ENCODE measurements at regions not wholly inside any gene's neighbourhood (a gene's known extent, or its start where the extent isn't known, plus 50 kb on each side); places are given as distances from the start of the nearest gene placed in this dataset.
"Not testable (repeated sequence)": the region's sequence is repeated elsewhere in the genome, so short reads cannot be mapped to it uniquely, and the experiment has no call there.

- Histone ChIP-seq H3K36me3 (ENCODE audit: insufficient read depth, low read length) (no peaks in the 10 kb centered on the region), H3K79me2 (ENCODE audit: insufficient read depth, low read depth, low read length) (no peaks in the 10 kb centered on the region), H3K9me3 (ENCODE audit: low read length) (no peaks in the 10 kb centered on the region), H3K4me1 (ENCODE audit: insufficient read depth, low read length, poor library complexity, severe bottlenecking) (no peaks in the 10 kb centered on the region), H3K4me3 (ENCODE audit: low read depth, low read length, poor library complexity, severe bottlenecking) (no peak overlapping the region), H3K4me2 (ENCODE audit: low read length) (no peak overlapping the region), H2AFZ (ENCODE audit: low read length) (no peak overlapping the region), H3K9me2 (ENCODE audit: insufficient read depth, low read length) (no peaks in the 10 kb centered on the region), H3K27ac (ENCODE audit: low read depth, low read length, poor library complexity, severe bottlenecking) (no peak overlapping the region), H4K20me1 (ENCODE audit: insufficient read depth, low read length) (no peaks in the 10 kb centered on the region)
- no peak for TF ChIP-seq CTCF (conservative IDR thresholded peaks at IDR 0.05; ENCODE audit: low read length)
- TF ChIP-seq EZH2phosphoT487 (IDR thresholded peaks at IDR 0.05; ENCODE audit: borderline replicate concordance, low read depth, low read length) = no peak
- DNase-seq (ENCODE audit: low spot score) = no peak
- ChIA-PET POLR2A (interaction anchor here (0.8 kb wide), 1 partner anchor 8 kb away, joined by 5 read pairs; no protein-coding TSS in a partner anchor), CTCF (ENCODE audit: unreplicated experiment) (no interaction called here)
- intact Hi-C loops (cut with micrococcal nuclease; ENCODE audit: unreplicated experiment) = no loop called here
- BruUV-seq (replicated peaks) = no TSS peak
Measured at GRCh38 chr1:66464351-66464750, 69.6 kb upstream of the SGIP1 start.

- ChIA-PET CTCF (ENCODE audit: unreplicated experiment) (no interaction called here), POLR2A (no interaction called here)
- Histone ChIP-seq H4K20me1 (ENCODE audit: insufficient read depth, low read length) (no peaks in the 10 kb centered on the region), H3K9me2 (ENCODE audit: insufficient read depth, low read length) (no peaks in the 10 kb centered on the region), H3K4me1 (ENCODE audit: insufficient read depth, low read length, poor library complexity, severe bottlenecking) (no peaks in the 10 kb centered on the region), H3K36me3 (ENCODE audit: insufficient read depth, low read length) (no peaks in the 10 kb centered on the region), H3K4me2 (ENCODE audit: low read length) (no peak overlapping the region), H2AFZ (ENCODE audit: low read length) (no peak overlapping the region), H3K27ac (ENCODE audit: low read depth, low read length, poor library complexity, severe bottlenecking) (no peak overlapping the region), H3K4me3 (ENCODE audit: low read depth, low read length, poor library complexity, severe bottlenecking) (no peak overlapping the region), H3K79me2 (ENCODE audit: insufficient read depth, low read depth, low read length) (no peaks in the 10 kb centered on the region), H3K9me3 (ENCODE audit: low read length) (no peaks in the 10 kb centered on the region)
- no peak for DNase-seq (ENCODE audit: low spot score)
- no peak for TF ChIP-seq EZH2phosphoT487 (IDR thresholded peaks at IDR 0.05; ENCODE audit: borderline replicate concordance, low read depth, low read length)
- no peak for TF ChIP-seq CTCF (conservative IDR thresholded peaks at IDR 0.05; ENCODE audit: low read length)
- intact Hi-C loops (cut with micrococcal nuclease; ENCODE audit: unreplicated experiment) = no loop called here
- no TSS peak for BruUV-seq (replicated peaks)
Measured at GRCh38 chr1:66464802-66465201, 69.2 kb upstream of the SGIP1 start.

GRCh38 chr1:66466695-66467094, 67.3 kb upstream of the SGIP1 start:
- H2AFZ ChIP-seq (ENCODE audit: low read length); POLR2A ChIA-PET; H3K36me3 ChIP-seq (ENCODE audit: insufficient read depth, low read length); H3K27ac ChIP-seq (ENCODE audit: low read depth, low read length, poor library complexity, severe bottlenecking); DNase-seq (ENCODE audit: low spot score); H3K9me3 ChIP-seq (ENCODE audit: low read length); H3K4me3 ChIP-seq (ENCODE audit: low read depth, low read length, poor library complexity, severe bottlenecking); CTCF ChIA-PET (ENCODE audit: unreplicated experiment); BruUV-seq (replicated peaks); H3K79me2 ChIP-seq (ENCODE audit: insufficient read depth, low read depth, low read length); H3K4me1 ChIP-seq (ENCODE audit: insufficient read depth, low read length, poor library complexity, severe bottlenecking); H3K4me2 ChIP-seq (ENCODE audit: low read length); intact Hi-C loops (cut with micrococcal nuclease; ENCODE audit: unreplicated experiment); H3K9me2 ChIP-seq (ENCODE audit: insufficient read depth, low read length); H4K20me1 ChIP-seq (ENCODE audit: insufficient read depth, low read length): not testable (repeated sequence)
